ENCODE measurements at regions not wholly inside any gene's neighbourhood (a gene's known extent, or its start where the extent isn't known, plus 50 kb on each side); places are given as distances from the start of the nearest gene placed in this dataset.

GRCh38 chr2:107337209-107337898, 451.4 kb upstream of the ST6GAL2 start:
- FAIRE-seq, result no peak
- POLR2A ChIA-PET, result no interaction called here
- no peak for TF ChIP-seq HNRNPH1 (optimal IDR thresholded peaks at IDR 0.05; ENCODE audit: low read depth, low read length)
- TF ChIP-seq, protein P1, sequence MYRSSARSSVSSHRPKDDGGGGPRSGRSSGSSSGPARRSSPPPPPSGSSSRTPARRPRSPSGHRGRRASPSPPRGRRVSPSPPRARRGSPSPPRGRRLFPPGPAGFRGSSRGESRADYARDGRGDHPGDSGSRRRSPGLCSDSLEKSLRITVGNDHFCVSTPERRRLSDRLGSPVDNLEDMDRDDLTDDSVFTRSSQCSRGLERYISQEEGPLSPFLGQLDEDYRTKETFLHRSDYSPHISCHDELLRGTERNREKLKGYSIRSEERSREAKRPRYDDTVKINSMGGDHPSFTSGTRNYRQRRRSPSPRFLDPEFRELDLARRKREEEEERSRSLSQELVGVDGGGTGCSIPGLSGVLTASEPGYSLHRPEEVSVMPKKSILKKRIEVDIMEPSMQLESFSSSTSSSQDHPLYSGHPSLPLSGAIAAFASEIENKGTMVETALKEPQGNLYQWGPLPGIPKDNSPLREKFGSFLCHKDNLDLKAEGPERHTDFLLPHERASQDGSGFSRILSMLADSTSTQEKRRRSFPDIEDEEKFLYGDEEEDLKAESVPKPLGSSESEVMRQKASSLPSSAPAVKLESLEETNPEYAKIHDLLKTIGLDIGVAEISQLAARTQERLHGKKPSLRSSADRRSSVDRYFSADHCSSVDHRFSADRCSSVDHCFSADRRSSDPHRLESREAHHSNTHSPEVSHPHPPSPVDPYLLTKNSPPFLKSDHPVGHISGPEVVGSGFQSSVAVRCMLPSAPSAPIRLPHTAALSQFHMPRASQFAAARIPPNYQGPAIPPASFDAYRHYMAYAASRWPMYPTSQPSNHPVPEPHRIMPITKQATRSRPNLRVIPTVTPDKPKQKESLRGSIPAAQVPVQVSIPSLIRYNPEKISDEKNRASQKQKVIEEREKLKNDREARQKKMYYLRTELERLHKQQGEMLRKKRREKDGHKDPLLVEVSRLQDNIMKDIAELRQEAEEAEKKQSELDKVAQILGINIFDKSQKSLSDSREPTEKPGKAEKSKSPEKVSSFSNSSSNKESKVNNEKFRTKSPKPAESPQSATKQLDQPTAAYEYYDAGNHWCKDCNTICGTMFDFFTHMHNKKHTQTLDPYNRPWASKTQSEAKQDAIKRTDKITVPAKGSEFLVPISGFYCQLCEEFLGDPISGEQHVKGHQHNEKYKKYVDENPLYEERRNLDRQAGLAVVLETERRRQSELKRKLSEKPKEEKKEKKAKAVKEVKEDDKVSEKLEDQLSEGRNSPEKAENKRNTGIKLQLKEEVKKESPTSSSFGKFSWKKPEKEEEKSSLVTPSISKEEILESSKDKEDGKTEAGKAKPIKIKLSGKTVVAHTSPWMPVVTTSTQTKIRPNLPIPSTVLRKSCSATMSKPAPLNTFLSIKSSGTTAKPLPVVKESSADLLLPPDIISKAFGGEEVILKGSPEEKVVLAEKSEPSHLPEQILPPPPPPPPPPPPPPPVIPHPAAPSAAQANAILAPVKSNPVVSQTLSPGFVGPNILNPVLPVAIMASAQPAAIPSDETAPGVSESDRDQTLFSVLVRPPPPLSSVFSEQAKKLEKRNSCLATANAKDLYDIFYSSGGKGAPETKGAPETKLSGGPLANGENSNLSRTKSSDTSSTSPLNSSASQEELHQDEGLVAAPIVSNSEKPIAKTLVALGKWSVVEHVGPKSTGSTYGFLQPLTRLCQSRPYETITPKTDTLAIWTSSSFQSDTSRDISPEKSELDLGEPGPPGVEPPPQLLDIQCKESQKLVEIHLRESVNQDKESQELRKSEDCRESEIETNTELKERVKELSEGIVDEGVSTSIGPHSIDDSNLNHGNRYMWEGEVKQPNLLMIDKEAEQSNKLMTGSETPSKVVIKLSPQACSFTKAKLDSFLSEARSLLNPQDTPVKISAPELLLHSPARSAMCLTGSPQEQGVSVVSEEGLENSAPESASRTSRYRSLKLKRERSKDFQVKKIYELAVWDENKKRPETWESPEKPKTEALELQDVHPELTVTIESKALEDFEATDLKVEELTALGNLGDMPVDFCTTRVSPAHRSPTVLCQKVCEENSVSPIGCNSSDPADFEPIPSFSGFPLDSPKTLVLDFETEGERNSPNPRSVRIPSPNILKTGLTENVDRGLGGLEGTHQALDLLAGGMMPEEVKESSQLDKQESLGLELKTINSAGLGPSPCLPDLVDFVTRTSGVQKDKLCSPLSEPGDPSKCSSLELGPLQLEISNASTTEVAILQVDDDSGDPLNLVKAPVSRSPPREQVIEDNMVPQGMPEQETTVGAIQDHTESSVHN (IDR thresholded peaks at IDR 0.05; ENCODE audit: borderline replicate concordance in 1 of 2, low read depth in 1 of 2), result no peak
- TF ChIP-seq, protein P2, sequence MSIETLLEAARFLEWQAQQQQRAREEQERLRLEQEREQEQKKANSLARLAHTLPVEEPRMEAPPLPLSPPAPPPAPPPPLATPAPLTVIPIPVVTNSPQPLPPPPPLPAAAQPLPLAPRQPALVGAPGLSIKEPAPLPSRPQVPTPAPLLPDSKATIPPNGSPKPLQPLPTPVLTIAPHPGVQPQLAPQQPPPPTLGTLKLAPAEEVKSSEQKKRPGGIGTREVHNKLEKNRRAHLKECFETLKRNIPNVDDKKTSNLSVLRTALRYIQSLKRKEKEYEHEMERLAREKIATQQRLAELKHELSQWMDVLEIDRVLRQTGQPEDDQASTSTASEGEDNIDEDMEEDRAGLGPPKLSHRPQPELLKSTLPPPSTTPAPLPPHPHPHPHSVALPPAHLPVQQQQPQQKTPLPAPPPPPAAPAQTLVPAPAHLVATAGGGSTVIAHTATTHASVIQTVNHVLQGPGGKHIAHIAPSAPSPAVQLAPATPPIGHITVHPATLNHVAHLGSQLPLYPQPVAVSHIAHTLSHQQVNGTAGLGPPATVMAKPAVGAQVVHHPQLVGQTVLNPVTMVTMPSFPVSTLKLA (conservative IDR thresholded peaks at IDR 0.05), result no peak
- no peak for TF ChIP-seq ZNF175 (CRISPR knock-in tag; IDR thresholded peaks at IDR 0.05; ENCODE audit: low read depth)
- TF ChIP-seq, protein P3, sequence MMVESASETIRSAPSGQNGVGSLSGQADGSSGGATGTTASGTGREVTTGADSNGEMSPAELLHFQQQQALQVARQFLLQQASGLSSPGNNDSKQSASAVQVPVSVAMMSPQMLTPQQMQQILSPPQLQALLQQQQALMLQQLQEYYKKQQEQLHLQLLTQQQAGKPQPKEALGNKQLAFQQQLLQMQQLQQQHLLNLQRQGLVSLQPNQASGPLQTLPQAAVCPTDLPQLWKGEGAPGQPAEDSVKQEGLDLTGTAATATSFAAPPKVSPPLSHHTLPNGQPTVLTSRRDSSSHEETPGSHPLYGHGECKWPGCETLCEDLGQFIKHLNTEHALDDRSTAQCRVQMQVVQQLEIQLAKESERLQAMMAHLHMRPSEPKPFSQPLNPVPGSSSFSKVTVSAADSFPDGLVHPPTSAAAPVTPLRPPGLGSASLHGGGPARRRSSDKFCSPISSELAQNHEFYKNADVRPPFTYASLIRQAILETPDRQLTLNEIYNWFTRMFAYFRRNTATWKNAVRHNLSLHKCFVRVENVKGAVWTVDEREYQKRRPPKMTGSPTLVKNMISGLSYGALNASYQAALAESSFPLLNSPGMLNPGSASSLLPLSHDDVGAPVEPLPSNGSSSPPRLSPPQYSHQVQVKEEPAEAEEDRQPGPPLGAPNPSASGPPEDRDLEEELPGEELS (CRISPR knock-in tag; IDR thresholded peaks at IDR 0.05; ENCODE audit: borderline replicate concordance), result no peak
- TF ChIP-seq SMAD3 (CRISPR knock-in tag; conservative IDR thresholded peaks at IDR 0.05), result no peak
- TF ChIP-seq, protein P4, sequence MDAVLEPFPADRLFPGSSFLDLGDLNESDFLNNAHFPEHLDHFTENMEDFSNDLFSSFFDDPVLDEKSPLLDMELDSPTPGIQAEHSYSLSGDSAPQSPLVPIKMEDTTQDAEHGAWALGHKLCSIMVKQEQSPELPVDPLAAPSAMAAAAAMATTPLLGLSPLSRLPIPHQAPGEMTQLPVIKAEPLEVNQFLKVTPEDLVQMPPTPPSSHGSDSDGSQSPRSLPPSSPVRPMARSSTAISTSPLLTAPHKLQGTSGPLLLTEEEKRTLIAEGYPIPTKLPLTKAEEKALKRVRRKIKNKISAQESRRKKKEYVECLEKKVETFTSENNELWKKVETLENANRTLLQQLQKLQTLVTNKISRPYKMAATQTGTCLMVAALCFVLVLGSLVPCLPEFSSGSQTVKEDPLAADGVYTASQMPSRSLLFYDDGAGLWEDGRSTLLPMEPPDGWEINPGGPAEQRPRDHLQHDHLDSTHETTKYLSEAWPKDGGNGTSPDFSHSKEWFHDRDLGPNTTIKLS (IDR thresholded peaks at IDR 0.05; ENCODE audit: borderline replicate concordance, low read depth), result no peak

More at GRCh38 chr2:107337209-107337898, 451.4 kb upstream of the ST6GAL2 start:
- Histone ChIP-seq H3K27me3 (ENCODE audit: control insufficient read depth in 2 of 2, insufficient read depth in 2 of 2, low read length in 2 of 2) (no peaks in the 10 kb centered on the region), H3K79me2 (ENCODE audit: control insufficient read depth, insufficient read depth, low read length) (no peaks in the 10 kb centered on the region), H3K4me3 (no peak overlapping the region), H4K20me1 (replicated peaks; ENCODE audit: control insufficient read depth, insufficient read depth, low read length) (no peaks in the 10 kb centered on the region), H3K4me1 (replicated peaks in 1 of 2; ENCODE audit: control insufficient read depth in 2 of 2, insufficient read depth in 2 of 2, low read length in 2 of 2) (no peaks in the 10 kb centered on the region), H3K9me1 (ENCODE audit: control insufficient read depth, insufficient read depth, low read length) (no peaks in the 10 kb centered on the region), H2AFZ (ENCODE audit: low read depth, low read length) (no peak overlapping the region), H3K9me3 (replicated peaks; ENCODE audit: control insufficient read depth, insufficient read depth, low read depth, low read length) (no peaks in the 10 kb centered on the region), H3K9ac (ENCODE audit: insufficient read depth in 1 of 2, low read depth in 2 of 2, low read length in 2 of 2) (no peak overlapping the region), H3K4me2 (ENCODE audit: insufficient read depth, low read length) (no peak overlapping the region), H3K36me3 (ENCODE audit: control insufficient read depth, insufficient read depth, low read length) (no peaks in the 10 kb centered on the region), H3K27ac (ENCODE audit: extremely low read depth, low read depth, low read length) (no peak overlapping the region)
- in situ Hi-C loops (cut with MboI), result no loop called here
- intact Hi-C loops (cut with micrococcal nuclease), result no loop called here
- CTCF ChIA-PET (ENCODE audit: low intra/inter-chr PET ratio), result no interaction called here
- BruUV-seq (replicated peaks), result no TSS peak
- ATAC-seq (no peak), DNase-seq (ENCODE audit: extremely low read depth in 1 of 4, low spot score in 3 of 4) (no peak)
- 0% methylated on average over 5 of the region's 6 CpGs for WGBS (ENCODE audit: insufficient coverage, low coverage, missing lambda C conversion rate)

Data from K562 (cell line).